ENCODE measurements at regions not wholly inside any gene's neighbourhood (a gene's known extent, or its start where the extent isn't known, plus 50 kb on each side); places are given as distances from the start of the nearest gene placed in this dataset.
"Not testable (repeated sequence)": the region's sequence is repeated elsewhere in the genome, so short reads cannot be mapped to it uniquely, and the experiment has no call there.

DNA sequence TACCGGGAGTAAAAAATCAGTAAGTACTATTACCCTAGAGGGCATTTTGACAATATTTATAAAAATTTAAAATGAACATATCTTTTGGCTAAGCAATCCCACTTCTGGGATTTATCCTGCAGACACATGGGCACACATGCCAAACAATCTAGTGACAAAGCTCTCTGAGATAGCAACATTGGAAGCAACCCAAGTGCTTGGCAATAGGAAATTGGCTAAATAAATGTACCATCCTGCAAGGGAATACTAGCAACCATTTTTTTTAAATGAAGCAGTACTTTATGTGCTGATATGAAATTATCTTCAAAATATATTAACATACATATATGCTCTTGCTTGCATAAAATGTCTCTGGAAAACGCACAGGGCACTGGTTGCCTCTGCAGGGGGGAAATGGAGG is 133.8 kb downstream of the SNX5 start:
- no peak for DNase-seq

DNA sequence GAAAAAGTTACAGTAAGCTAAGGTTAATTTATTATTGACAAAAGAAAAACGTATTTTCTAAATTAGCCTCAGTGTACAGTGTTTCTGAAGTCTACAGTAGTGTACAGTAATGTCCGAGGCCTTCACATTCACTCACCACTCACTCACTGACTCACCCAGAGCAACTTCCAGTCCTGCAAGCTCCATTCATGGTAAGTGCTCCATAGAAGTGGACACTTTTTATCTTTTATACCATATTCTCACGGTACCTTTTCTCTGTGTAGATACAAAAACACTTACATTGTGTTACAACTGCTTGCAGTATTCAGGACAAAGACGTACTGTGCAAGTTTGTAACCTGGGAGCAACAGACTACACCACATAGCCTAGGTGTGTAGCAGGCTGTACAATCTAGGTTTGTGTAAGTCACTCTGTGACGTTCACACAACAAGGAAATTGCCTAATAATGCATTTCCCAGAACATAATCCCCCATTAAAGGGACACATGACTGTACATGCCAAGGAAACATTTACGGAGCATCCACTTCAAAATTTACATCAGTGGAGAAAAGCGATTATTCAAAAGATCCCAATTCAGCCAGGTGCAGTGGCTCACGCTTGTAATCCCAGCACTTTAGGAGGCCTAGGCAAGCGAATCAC is 133.4 kb downstream of the BANF2 start:
- DNase-seq, result no peak

DNA sequence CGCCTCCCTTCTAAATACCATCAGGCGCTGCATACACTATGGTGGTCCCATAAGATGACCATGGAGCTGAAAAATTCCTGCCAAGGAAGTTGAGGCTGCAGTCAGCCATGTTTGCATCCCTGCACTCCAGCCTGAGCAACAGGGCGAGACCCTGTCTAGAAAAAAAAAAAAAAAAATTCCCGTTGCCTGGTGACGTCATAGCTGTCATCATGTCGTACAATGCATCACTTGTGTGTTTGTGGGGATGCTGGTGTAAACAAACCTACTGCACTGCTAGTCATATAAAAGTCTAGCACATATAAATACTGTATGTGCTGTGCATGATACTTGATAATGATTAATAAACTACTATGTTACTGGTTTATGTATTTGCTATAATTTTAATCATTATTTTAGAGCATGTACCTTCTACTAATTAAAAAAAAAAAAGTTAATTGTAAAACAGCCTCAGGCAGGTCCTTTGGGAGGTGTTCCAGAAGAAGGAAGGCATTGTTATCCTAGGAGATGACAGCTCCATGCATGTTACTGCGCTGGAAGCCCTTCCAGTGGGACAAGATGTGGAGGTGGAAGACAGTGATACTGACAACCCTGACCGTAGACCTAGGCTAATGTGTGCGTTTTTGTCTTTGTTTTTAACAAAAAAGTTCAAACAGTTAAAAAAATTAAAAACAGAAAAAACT is 132.6 kb downstream of the BANF2 start:
- no peak for DNase-seq

DNA sequence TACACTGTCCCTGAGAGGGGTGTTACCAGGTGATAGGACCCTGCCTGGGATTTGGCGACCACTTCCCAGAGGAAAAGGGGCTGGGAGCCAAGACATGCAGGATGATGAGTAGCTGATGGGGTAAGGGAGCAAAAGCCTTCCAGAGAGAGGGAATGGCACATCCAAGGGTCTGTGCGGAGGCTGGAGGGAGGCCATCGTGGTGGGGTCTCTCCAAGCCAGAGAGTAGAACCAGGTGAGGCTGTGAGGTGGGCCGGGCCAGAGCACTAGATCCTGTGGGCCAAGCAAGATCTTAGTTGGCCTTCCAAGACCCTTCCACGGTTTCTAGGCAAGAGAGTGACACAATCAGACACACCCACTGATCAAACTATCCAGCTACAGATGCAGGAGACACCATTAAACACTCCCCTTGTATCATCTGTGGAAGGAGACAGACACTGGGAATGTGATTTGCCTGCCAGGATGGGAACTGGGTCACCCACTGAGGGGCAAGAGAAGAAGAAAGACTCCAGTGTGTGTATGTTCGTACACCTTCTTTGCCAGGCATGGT is 128.9 kb downstream of the BANF2 start:
- DNase-seq, result no peak

DNA sequence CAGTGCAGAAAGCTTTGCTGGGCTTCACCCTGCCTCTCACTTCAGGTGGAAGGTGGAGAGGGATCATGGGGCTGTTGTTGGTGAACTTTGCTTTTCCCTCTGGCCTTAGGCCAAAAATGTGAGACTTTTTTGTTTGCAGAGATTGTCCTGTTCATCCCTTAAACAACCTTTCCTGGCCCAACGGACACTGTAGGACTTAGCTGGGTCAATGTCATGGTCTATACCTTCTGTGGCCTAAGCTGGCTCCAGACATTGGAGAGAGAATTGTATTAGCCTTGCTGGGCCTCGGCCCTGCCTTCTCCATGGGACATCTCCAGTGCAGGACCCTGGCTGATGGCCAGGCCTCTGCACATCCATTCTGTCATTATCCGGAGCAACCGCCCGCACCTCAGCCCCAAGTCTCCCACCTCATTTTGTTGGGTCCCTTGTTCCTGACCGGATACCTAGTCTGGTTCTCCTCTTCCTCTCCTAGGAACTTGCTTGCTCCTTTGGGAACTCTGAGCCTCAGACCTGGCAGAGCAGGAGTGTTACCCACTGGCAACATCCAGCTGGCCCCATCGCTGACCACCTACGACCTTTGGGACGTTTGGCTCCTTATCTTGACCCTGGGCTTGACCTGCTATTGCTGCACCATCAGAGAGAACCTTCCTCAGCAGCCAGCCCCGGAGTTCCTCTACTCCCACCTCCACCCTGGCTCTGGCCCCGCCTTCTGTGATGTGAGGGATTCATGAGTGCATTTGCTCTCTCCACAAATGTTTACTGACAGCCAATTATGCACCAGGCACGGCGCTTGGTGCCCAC is 128.2 kb downstream of the BANF2 start:
- no peak for DNase-seq

DNA sequence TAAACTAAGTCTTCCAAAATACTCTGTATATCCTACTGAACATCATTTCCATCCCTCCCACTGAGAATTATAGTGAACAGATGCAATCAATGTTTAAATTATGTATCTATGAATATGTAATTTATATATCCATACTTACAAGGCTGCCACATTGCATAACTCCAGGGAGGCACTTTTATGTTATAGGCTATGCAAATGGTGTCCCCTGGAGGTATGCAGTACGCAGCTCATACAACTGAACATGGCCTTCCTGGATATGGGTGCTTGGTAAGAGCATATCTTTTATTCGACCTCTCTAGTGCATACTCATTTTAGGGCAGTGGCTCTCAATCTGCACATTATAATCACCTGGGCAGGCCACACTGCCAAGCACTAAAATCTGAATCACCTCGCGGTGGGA is 127.3 kb downstream of the BANF2 start:
- DNase-seq, result no peak

DNA sequence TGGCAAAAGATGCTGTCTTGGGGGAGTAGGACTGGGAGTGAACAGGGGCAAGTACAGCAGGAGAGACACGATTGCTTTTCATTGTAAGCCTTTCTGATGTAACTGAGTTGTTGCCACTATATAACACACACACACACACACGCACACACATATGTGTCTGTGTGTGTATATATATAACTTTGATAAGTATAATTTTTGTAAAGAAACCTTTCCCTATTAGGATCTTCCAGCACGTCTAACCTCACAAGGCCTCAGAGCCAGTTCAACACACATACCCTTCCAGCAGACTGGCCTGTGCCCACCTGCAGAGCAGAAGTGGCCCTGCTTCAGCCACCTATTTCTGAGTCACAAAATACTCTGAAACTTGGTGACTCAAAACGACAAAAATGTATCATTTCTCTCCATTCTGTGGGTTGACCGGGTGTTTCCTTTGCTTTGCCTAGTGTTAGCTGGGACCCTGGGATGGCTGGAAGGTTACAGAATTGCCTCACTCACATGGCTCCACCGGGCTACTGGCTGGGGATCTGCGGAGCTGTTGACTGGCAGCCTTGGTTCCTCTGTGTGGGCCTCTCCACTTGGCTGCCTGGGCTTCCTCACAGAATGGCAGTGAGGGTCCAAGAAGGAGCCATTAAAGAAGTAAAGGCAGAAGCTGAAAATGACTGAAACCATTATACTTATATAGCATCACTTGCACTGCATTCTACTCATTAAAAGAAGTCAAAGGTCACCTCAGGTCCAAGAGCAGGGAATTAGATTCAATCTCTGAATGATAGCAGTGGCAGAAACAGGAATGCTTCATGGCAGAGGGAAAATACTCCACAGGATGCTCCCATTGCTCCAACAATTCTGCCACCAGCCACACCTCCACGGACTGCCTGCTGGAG is 126.4 kb downstream of the BANF2 start:
- no peak for DNase-seq

DNA sequence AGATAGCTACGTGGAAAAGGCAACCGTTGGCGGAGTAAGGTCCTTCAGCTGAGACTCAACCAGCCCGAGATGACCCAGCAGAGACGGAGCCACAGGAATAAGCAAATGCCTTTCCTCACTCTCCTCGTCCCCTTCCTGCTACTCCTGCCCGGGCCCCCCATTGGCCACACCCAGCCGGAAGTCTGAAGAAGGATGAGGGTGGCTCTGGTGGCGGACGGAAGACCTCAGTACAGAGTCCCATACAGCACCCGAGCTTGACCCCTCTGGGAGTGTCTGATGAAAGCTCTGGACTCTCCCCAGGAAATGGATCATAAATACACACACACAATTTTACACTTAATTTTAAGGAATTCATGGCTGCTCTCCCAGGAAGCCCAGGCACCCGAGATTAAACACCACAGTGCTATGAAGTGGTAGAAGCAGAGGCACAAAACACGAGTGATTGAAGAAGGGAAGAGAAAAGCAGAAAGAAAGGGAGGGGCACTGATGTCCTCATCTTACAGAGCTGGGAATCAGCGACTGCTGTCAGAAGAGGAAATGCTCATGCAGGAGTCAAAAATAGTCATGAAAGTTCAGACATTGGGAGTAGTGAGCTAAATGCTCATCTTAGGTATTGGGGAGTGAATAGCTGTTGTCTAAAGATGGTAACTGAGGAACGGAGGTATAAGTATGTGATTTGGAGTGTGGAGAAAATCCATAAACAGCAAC is 125.6 kb downstream of the BANF2 start:
- no peak for DNase-seq

DNA sequence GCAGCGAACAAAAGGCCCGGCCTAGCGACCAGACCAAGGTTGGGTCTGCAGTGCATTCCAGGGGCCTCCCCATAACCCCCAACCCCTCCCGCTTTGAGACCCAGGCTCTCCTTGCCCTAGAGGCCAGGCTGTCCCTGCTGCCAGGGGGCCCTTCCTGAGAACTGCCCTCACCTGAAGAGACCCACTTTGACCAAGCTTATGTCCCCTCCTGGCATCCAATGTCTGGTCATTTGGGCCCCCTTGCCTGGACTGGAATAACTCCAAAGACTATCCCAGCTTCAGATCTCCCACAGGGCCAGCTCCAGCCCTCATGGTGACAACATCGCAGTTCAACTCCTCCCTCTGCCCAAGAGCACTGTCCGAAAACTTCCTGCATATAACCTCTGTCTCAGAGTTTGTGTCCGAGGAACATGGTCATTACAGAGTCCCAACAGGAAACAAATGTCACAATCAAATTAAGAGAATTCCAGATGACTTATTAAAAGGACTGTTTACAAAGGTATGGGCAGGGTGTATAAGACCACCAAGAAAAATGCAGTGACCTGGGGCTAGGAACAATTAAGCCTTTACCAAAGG is 125.0 kb downstream of the BANF2 start:
- no peak for DNase-seq

DNA sequence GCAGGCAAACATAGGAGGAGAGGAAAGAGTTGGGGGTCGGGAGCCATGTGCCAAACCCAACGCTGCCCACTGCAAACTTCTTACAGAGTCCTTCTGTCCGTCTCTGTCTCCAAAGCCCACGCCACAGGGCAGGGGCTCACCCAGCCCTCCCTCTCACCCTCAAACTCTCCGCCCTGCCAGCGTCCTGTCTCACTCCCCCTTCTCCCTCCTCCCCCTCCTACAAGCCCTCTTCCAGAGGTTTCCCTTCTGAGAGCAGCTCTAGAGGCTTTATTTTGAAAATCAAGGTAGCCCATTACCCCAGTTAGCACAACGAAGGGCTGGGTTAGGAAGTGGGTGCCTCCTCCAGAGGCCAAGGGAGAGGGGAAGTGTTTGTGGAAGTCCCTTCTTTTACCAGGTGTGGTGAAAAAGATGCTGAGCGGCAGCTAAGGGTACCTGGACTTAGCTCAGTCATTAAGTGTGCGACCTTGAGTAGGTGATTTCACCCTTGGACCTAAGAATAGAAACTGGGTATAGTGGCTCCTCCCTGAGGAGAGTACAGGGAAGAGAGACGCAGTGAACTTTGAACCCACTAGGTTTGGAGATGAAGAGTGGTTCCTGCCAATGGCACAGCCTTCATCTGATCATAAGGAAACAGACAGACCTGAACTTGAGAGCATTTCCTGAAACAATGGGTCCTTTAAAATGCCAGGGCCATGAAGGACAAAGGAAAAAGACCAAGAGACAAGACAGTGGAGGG is 123.8 kb downstream of the BANF2 start:
- no peak for DNase-seq

DNA sequence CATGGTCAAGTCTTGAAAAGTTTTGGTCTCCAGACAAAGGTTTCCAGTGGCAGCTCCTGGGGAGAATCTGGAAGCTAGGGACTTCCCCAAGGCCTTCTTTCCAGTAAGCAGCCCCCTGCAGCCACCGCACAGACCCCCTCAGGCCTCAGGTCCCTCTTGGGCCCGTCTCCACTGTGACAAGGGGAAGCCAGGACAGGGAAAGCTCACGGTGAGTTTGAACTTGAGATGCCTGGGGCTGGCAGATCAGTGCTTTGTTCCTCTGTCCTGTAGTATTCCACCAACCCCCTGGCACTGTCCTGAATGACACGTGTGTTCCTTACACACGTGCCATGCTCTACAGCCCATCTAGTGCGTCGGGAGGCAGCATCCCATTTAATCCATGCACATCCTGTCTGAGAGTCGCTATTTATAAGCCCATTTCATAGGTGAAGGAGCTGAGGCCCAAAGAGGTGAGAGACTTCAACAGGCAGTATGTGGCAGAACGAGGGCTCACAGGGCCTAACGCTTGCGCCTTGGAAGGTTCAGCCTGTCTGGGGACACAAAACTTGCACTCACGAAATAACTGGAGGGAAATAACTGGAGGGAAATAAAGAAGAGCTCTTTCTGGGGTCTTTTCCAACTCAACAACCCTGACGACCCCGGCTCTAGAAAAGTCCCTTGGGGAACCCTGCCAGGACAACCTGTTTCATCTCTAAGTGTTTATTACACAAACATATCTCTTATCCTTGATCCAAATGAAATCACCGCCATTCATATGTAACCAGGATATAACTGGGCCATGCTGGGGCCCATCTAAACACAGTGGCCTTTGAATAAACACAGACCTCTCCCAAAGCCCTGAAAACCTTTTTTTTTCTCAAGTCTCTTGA is 123.0 kb downstream of the BANF2 start:
- DNase-seq, result no peak

DNA sequence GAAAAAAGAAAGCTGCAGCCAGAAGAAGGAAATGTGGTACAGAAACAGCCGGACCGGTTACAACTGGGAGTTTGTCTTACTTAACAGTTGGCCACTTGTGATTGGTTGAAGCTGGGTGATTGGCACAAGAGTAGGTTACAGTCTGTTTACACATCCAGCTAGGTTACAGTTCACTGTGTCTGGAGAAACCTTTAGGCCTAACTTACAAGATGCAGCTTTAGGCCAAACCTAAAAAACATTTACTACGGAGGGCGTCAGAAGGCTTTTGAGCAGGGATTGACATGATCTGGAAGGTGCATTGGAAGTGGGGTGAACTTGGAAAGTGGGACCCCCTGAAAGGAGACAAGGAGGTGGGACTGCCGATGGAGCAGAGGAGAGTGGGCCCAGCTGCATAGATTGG is 122.3 kb downstream of the BANF2 start:
- peak; percentile 12 for DNase-seq

DNA sequence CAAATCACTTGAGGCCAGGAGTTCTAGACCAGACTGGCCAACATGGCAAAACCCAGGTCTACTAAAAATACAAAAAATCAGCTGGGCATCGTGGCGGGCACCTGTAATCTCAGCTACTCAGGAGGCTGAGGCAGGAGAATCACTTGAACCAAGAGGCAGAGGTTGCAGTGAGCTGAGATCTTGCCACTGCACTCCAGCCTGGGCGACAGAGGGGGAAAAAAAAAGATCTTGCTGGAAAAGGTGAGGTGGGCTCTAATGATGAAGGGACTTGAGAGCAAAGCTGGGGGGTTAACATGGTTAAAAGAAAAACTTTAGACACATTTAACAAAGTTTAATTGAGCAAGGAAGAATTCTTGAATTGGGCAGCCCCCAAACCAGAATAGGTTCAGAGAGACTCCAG is 121.8 kb downstream of the BANF2 start:
- DNase-seq, result not testable (repeated sequence)

DNA sequence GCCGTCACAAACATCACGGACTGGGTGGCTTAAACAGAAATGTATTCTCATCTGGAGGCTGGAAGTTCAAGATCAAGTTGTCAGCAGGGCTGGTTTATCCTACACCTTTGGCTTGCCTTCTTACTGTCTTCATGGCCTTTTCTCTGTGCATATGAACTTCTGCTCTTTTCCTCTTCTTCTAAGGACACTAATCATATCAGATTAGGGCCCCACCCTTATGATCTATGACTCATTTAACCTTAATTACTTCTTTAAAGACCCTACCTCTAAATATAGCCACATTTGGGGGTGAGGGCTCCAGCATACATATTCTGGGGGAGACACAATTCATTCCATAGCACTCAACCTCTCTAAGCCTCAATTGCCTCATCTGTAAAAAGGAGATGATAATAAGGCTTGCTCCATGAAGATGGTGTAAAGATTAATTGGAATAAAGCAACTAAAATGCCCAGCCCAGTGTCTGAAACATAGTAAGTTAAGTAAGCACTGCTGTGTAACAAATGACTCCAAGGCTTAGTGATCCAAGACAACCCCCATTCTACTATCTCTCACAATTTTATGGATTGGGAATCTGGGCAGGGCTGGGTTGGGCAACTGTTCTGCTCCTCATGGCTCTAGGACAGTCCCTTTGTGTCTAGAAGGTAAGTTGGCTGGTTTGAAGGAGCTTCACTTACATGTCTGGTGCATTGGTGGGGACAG is 119.8 kb downstream of the BANF2 start:
- DNase-seq, result no peak

DNA sequence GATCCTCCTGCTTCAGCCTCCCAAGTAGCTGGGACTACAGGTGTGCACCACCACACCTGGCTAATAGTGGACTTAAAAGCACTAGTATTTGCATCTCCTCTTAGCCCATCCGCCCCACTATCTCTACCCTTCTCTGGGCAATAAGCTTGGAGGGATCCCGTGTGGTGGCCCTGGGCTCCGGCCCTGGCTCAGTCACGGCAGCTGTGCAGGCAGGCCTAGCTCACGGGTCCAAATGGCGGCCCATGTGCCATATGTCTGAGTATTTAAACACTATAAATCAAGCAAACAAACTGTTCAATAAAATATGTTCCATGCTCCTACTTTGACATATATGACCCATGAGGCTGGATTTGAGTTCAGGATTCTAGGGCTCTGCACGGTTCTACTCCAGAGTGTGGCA is 118.4 kb downstream of the BANF2 start:
- no peak for DNase-seq

DNA sequence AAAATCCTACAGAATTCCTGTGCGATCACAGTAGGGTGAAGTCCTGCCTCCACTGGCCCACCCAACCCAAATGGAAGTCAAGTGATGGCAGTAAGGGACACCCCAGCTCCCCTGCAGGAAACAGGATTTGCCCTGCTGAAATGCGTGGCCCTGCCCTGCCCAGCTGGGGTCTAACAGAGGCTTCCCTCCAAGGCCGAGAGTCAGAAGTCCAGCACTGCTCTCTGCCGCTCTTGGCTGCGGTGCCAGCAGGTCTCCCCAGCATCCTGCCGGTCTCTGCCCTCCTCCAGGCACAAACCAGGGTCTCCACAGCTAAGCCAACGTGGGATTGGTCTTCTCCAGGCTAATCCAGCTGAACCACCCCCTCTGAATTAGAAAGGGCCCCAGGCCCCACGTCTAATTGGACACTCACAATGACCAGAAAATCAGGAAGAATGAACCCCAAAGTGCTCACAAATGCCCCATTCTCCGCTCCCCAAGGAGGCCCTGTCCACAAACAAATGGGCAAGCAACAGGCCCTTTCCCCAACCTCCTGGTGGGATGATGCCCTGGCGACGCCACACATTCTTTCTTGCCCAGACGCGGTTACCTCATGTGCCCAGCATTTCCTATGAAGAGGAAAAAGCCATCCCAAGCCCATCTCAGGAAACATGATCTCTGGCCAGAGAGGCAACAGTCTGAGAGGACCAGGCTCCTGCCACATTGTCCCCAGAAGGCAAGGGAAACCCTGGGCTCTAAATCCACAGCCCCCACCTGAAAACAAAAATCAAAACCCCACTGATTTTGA is 117.2 kb downstream of the BANF2 start:
- no peak for DNase-seq

DNA sequence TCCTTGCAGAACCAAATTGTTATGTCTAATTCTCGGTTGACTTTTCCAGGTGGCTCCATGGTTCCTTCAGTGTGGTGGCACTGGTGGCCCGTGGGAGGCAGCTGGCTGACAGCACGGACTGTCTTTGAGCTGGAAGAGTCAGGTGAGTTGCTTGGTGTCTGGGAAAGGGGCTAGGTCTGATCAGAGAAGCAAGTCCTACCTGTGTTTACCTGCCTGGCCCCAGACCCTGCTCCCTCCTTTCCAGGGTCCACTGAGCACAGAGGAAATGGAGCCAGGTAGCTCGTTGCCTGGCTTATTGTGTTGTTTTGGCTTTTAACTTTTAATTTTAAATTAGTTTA is 111.8 kb downstream of the BANF2 start:
- DNase-seq, result no peak

DNA sequence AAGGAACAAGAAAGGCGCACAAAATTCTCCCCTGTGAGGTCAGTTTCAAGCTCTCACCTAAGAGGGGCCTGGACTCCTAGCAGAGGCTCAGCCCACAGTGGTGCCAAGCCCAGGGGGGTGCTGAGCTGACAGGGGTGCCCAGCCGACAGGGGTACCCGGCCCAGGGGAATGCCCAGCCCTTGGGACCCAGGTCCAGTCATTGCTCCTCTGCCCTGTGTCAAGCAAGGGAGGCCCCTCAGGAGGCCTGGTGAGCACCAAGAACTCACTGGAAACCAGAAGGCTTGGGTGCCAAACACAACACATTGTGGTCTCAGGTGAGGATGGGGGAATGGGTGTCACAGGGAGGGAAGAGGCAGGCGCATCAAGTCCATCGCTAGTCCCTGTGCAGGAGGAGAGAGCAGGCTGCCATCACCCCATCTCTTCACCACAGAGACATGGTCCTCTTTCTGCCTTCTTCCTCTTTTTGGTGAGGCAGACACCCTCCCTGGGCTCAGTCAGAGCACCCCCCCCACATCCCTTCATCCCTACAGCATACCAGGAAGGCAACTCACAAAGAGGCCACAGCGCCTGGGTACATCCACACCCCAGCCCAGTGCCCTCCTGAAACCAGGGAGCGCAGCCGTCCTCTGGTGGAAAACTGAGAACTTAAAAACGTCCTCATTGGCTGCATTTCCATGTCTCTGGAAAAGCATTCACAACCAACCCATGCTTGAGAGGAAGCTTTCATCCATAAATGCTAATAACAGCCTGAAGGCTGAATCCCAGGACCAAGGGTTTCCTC is 111.3 kb downstream of the BANF2 start:
- DNase-seq, result no peak

All from hematopoietic multipotent progenitor cell treated with erythropoietin and hydrocortisone succinate and interleukin-3 and kit ligand, for 8 days (in vitro differentiated cells).